Mucosa of descending colon (tissue), 3 donors: ENCODE measurements at regions not wholly inside any gene's neighbourhood (a gene's known extent, or its start where the extent isn't known, plus 50 kb on each side); places are given as distances from the start of the nearest gene placed in this dataset.
A peak's percentile ranks its signal among the peaks of the same experiment; 100 is the strongest.

ENCODE experiments used
- ATAC-seq: fragments of 200-7000 bp; cut with Tn5 transposase; one replicate; pipeline ENCODE4 v1.9.1; 2020; ENCODE audit warnings: mild to moderate bottlenecking, moderate library complexity
- DNase-seq, 3 donors: peaks; one replicate each; pipeline ENCODE4 v3.0.0-alpha.2; 2020
- H3K36me3 ChIP-seq: fragments of 200-600 bp; one replicate; pipeline ENCODE4 v1.8.0; 2021; ENCODE audit warnings: low read depth, mild to moderate bottlenecking
- H3K4me1 ChIP-seq: fragments of 200-600 bp; one replicate; pipeline ENCODE4 v1.8.0; 2021; ENCODE audit warnings: low read depth, mild to moderate bottlenecking
- H3K4me3 ChIP-seq: fragments of 200-600 bp; one replicate; pipeline ENCODE4 v1.8.0; 2021; ENCODE audit warnings: mild to moderate bottlenecking
- H3K9me3 ChIP-seq: fragments of 200-600 bp; one replicate; pipeline ENCODE4 v1.8.0; 2021; ENCODE audit warnings: mild to moderate bottlenecking
- CTCF ChIP-seq: fragments of 200-600 bp; IDR thresholded peaks from one replicate; pipeline ENCODE4 v1.8.0; 2022; ENCODE audit warnings: antibody characterized with exemption, mild to moderate bottlenecking
- intact Hi-C, 2 donors: fragments of 100-400 bp; cut with DNase I in 1 of 2; cut with micrococcal nuclease in 1 of 2; formaldehyde crosslinking; loops; one replicate each; pipeline versions ENCODE4 v1.11.0 to v1.11.1; 2022; cut with DNase I, micrococcal nuclease
- donor health status: DM: no; HTN: no; CAD: no; lungs with moderate emphysema.
- donor health status: DM: no; HTN: no; CAD: no.
- donor health status: DM: no; HTN: yes; CAD: no.

DNA sequence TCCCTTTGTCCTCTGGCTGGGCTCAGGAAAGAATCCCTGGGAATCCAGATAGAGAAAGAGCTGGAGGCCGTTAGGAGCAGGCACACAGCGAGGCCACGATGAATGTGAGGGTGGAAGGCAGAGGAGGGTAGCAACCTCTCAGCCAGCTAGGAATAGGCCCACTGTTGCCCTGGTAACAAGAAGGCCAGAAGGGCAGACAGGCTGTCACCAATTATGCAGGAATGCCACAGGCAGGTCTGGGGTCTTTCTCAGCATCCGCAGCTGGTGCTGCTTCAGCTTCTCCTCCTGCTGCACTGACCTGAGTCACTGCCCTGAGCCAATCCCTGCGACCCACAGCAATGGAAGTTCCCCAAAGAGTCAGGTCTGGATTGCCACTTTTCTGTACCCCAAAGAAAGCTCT, 62.8 kb upstream of the C3orf80 start:
- ATAC-seq (no peak), DNase-seq (no peak)
- intact Hi-C loops, result loop anchor here (5.0 to 10.0 kb wide), 2 partner anchors 180 to 182 kb away; no protein-coding TSS in a partner anchor
- no peak overlapping the region for H3K4me3 ChIP-seq
- TF ChIP-seq CTCF, result no peak
- H3K4me1 ChIP-seq, result no peaks in the 10 kb centered on the region
- no peaks in the 10 kb centered on the region for H3K36me3 ChIP-seq
- no peaks in the 10 kb centered on the region for H3K9me3 ChIP-seq

GRCh38 chr3:160163229-160163878, 61.9 kb upstream of the C3orf80 start:
- no peak overlapping the region for H3K4me3 ChIP-seq
- ATAC-seq (no peak), DNase-seq (peak in 1 of 3 donors; percentile 11)
- no peak for TF ChIP-seq CTCF
- no peaks in the 10 kb centered on the region for H3K9me3 ChIP-seq
- no peaks in the 10 kb centered on the region for H3K36me3 ChIP-seq
- intact Hi-C loops, result loop anchor here (5.0 to 10.0 kb wide), 2 partner anchors 179 to 181 kb away; no protein-coding TSS in a partner anchor
- H3K4me1 ChIP-seq, result no peaks in the 10 kb centered on the region

DNA sequence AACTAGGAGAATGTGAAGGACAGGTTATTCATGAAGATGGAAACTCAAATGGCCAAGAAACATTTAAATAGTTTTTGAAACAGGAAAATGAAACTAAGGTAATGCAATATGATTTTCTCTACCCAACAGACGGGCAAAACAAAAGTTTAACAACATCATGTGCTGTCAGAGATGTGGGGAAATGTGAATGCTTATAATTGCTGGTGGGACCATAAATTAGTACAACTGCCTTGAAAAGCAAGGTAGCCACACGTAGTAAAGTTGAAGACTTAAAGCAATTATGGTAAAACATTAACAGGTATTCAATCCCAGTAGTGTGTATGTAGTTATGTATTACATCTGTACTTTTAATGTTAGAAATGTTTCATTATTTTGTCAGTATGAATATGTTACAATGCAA, 57.0 kb upstream of the C3orf80 start:
- no peak overlapping the region for H3K4me3 ChIP-seq
- TF ChIP-seq CTCF, result no peak
- peaks cover 2% of the 10 kb centered on the region for H3K4me1 ChIP-seq
- intact Hi-C loops, result loop anchor here in 1 of 2 donors (10.0 kb wide), 1 partner anchor 177 kb away; no protein-coding TSS in a partner anchor
- no peaks in the 10 kb centered on the region for H3K36me3 ChIP-seq
- ATAC-seq (peak; percentile 87), DNase-seq (peak in 1 of 3 donors; percentile 30)
- H3K9me3 ChIP-seq, result no peaks in the 10 kb centered on the region

DNA sequence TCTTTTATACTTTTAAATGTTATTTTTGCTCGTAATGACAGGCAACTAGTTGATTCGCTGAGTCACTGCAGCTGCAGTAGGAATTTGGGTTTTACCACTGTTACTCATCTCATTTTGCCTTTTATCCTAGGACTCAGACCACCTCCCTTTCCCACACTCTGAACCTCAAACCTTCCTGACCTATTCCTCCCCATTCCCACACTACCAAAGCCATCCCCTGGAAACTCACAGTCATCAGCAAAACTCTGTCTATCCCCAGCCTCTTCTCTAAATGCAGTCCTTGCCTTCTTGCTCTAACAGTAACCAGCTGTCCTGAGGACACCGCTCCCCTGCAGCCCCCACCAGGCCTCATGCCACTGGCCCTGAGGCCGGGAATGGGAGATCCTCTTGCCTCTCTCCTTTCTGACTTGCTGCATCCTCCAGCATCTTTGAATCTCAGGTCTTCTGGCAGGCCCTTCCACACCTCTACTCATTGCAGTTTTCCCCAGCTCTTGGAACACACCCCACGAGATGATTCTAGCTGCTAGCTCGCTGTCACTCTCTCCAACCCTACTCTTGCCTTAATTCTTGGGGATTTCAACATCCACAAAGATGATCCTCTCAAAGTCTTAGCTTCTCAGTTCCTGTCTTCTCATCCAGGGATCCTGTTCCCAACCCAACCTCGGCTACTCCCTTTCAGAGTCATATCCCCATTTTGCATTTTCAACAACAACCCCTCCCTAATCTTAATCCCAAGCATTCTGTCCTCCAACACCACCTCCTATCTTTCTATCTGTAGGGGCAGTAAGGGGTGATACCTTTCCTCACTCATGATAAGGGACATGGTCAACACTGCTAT, 55.9 kb upstream of the C3orf80 start:
- no peaks in the 10 kb centered on the region for H3K36me3 ChIP-seq
- ATAC-seq (no peak), DNase-seq (no peak)
- TF ChIP-seq CTCF, result no peak
- no peaks in the 10 kb centered on the region for H3K9me3 ChIP-seq
- no peak overlapping the region for H3K4me3 ChIP-seq
- intact Hi-C loops, result loop anchor here in 1 of 2 donors (10.0 kb wide), 1 partner anchor 175 kb away; no protein-coding TSS in a partner anchor
- H3K4me1 ChIP-seq, result peaks cover 2% of the 10 kb centered on the region

GRCh38 chr3:160170409-160171370, 54.5 kb upstream of the C3orf80 start:
- DNase-seq (no peak), ATAC-seq (no peak)
- Histone ChIP-seq H3K36me3 (no peaks in the 10 kb centered on the region), H3K4me1 (peaks cover 2% of the 10 kb centered on the region), H3K9me3 (no peaks in the 10 kb centered on the region), H3K4me3 (no peak overlapping the region)
- intact Hi-C loops, result no loop called here
- no peak for TF ChIP-seq CTCF
